Suprapubic skin (tissue), 4 donors: ENCODE measurements at regions not wholly inside any gene's neighbourhood (a gene's known extent, or its start where the extent isn't known, plus 50 kb on each side); places are given as distances from the start of the nearest gene placed in this dataset.

Experiments used
- CTCF ChIP-seq, 2 donors: fragments of 200-600 bp in 1 of 2; fragments of 450-650 bp in 1 of 2; sonication (generic) in 1 of 2; IDR thresholded peaks; one replicate each; pipeline ENCODE4 v1.5.1; 2016 to 2019; ENCODE audit warnings: antibody characterized with exemption in 2 of 2, mild to moderate bottlenecking in 1 of 2, moderate library complexity in 1 of 2
- EP300 ChIP-seq: sonication (generic); formaldehyde crosslinking; IDR thresholded peaks from one replicate; pipeline ENCODE4 v1.6.1; 2017; ENCODE audit warnings: antibody characterized with exemption
- POLR2A ChIP-seq, 2 donors: fragments of 450-650 bp; IDR thresholded peaks; one replicate each; pipeline ENCODE4 v1.6.1; 2017; ENCODE audit warnings: antibody characterized with exemption in 2 of 2, mild to moderate bottlenecking in 2 of 2, moderate library complexity in 2 of 2
- POLR2AphosphoS5 ChIP-seq, 3 donors: sonication (generic); formaldehyde crosslinking; IDR thresholded peaks; one replicate each; pipeline ENCODE4 v1.6.1; 2017; ENCODE audit warnings: antibody characterized with exemption in 3 of 3

GRCh38 chr10:33774857-33775256 is 440.4 kb upstream of the NRP1 start:
- TF ChIP-seq CTCF (IDR thresholded peaks at IDR 0.05) (no peak), POLR2A (IDR thresholded peaks at IDR 0.05) (no peak), POLR2AphosphoS5 (IDR thresholded peaks at IDR 0.05) (no peak), EP300 (no peak)
